Adrenal gland (tissue), 5 donors: ENCODE measurements at regions not wholly inside any gene's neighbourhood (a gene's known extent, or its start where the extent isn't known, plus 50 kb on each side); places are given as distances from the start of the nearest gene placed in this dataset.

Source experiments
- CTCF ChIP-seq, 6 experiments: fragments of 450-650 bp in 4 of 6; fragments of 200-600 bp in 2 of 6; sonication (generic) in 1 of 6; IDR thresholded peaks; 1 replicate in 5 of 6; 2 replicates in 1 of 6; pipeline versions ENCODE4 v1.5.1 to v1.8.0; 2016 to 2021; ENCODE audit warnings: antibody characterized with exemption in 6 of 6, mild to moderate bottlenecking in 2 of 6, moderate library complexity in 1 of 6
- POLR2A ChIP-seq, 2 donors: fragments of 450-650 bp; IDR thresholded peaks; one replicate each; pipeline ENCODE4 v1.6.1; 2017; ENCODE audit warnings: antibody characterized with exemption in 2 of 2, mild to moderate bottlenecking in 2 of 2, moderate library complexity in 1 of 2
- donor health status: DM: no; HTN: no; CAD: no.

GRCh38 chr11:27931770-27932169, 176.2 kb downstream of the KIF18A start:
- TF ChIP-seq CTCF (IDR thresholded peaks at IDR 0.05) = no peak
- TF ChIP-seq POLR2A (IDR thresholded peaks at IDR 0.05) = no peak
